ENCODE measurements at regions not wholly inside any gene's neighbourhood (a gene's known extent, or its start where the extent isn't known, plus 50 kb on each side); places are given as distances from the start of the nearest gene placed in this dataset.

DNA sequence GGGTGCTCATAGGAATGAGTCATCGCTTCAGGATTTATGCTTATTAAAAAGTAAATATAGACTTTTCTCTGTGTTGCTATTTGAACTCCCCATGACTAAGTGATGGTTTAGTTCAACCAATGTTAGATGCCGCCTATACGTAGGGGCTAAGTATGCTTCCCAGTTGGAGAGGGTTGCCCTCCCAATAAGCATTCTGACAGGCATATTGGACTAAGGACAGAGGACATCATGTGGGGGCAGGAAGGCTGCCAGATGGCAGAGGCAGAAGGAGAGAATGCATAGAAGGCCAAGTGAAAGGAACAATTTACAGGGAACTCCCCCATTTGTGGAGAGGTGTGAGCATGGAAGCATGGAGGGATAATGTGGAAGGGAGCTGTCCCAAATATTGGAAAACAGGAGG lies 318.4 kb upstream of the OBI1 start:
- WGBS, 2 donors (ENCODE audit: extremely low coverage in 2 of 2, insufficient read length in 2 of 2, insufficient replicate concordance in 1 of 2) = no CpG with 5 or more reads among the region's 3 CpGs
- Histone ChIP-seq H3K23ac (ENCODE audit: low read depth, low read length, poor library complexity) (no peak overlapping the region), H3K4ac (ENCODE audit: low read length) (no peak overlapping the region), H2AK5ac (ENCODE audit: low read depth, low read length) (no peak overlapping the region), H3K14ac (ENCODE audit: low read length) (no peak overlapping the region), H2BK120ac (ENCODE audit: low read depth, low read length) (no peak overlapping the region), H3K79me1 (ENCODE audit: low read depth, low read length) (no peaks in the 10 kb centered on the region), H4K91ac (ENCODE audit: low read depth, low read length, poor library complexity) (no peak overlapping the region), H3K4me2 (ENCODE audit: insufficient read depth, low read length, poor library complexity, severe bottlenecking) (no peak overlapping the region), H2AFZ (ENCODE audit: low read length) (no peak overlapping the region), H2BK5ac (ENCODE audit: low read length) (no peak overlapping the region), H3K36me3 (replicated peaks in 1 of 2; ENCODE audit: control insufficient read depth in 2 of 2, insufficient read depth in 2 of 2, low read length in 2 of 2) (no peaks in the 10 kb centered on the region), H3K9ac (ENCODE audit: low read depth, low read length, poor library complexity) (no peak overlapping the region), H2BK15ac (ENCODE audit: low read length) (no peak overlapping the region), H3K4me3 (ENCODE audit: low read length in 2 of 2) (no peak overlapping the region), H3K27ac (replicated peaks; ENCODE audit: low read length) (no peak overlapping the region), H2BK12ac (ENCODE audit: low read length) (no peak overlapping the region), H3K27me3 (ENCODE audit: control insufficient read depth in 3 of 3, insufficient read depth in 3 of 3, low read depth in 1 of 3, low read length in 3 of 3) (no peaks in the 10 kb centered on the region), H3K9me3 (replicated peaks in 1 of 2; ENCODE audit: control insufficient read depth in 2 of 2, insufficient read depth in 1 of 2, low read depth in 1 of 2, low read length in 2 of 2) (no peaks in the 10 kb centered on the region), H4K8ac (ENCODE audit: low read depth, low read length) (no peak overlapping the region), H3K4me1 (ENCODE audit: control insufficient read depth in 2 of 2, insufficient read depth in 1 of 2, low read depth in 1 of 2, low read length in 2 of 2) (no peaks in the 10 kb centered on the region), H3K18ac (ENCODE audit: low read length) (no peak overlapping the region)
- no peak for DNase-seq (ENCODE audit: low spot score)

DNA sequence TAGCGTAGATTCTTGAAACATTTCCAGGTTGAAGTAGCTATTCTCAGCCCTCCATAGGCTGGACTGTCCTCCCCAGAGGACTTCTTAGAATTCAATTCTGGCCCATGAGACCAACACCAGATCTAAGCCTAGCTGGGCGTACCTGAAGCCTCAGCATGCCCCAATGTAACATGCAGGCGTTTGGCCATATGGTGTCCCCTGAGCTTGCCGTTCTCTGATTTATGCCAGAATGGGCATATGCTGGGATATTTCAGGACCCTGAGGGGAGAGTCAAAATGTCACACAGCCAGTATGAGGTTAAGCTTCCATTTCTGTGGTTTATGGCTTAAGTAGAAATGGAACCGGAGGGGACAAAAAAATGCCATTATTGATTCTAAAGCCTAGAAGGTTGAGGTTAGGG lies 317.7 kb upstream of the OBI1 start:
- no peak overlapping the region for H2BK12ac ChIP-seq (ENCODE audit: low read length)
- no peak overlapping the region for H2BK5ac ChIP-seq (ENCODE audit: low read length)
- no peak overlapping the region for H2BK15ac ChIP-seq (ENCODE audit: low read length)
- no peak overlapping the region for H3K4me2 ChIP-seq (ENCODE audit: insufficient read depth, low read length, poor library complexity, severe bottlenecking)
- no peaks in the 10 kb centered on the region for H3K9me3 ChIP-seq (replicated peaks in 1 of 2; ENCODE audit: control insufficient read depth in 2 of 2, insufficient read depth in 1 of 2, low read depth in 1 of 2, low read length in 2 of 2)
- H3K27me3 ChIP-seq (ENCODE audit: control insufficient read depth in 3 of 3, insufficient read depth in 3 of 3, low read depth in 1 of 3, low read length in 3 of 3) = no peaks in the 10 kb centered on the region
- H3K4ac ChIP-seq (ENCODE audit: low read length) = no peak overlapping the region
- H3K36me3 ChIP-seq (replicated peaks in 1 of 2; ENCODE audit: control insufficient read depth in 2 of 2, insufficient read depth in 2 of 2, low read length in 2 of 2) = no peaks in the 10 kb centered on the region
- no peak overlapping the region for H2AFZ ChIP-seq (ENCODE audit: low read length)
- H3K4me1 ChIP-seq (ENCODE audit: control insufficient read depth in 2 of 2, insufficient read depth in 1 of 2, low read depth in 1 of 2, low read length in 2 of 2) = no peaks in the 10 kb centered on the region
- no CpG with 5 or more reads among the region's 5 CpGs for WGBS, 2 donors (ENCODE audit: extremely low coverage in 2 of 2, insufficient read length in 2 of 2, insufficient replicate concordance in 1 of 2)
- no peak overlapping the region for H3K9ac ChIP-seq (ENCODE audit: low read depth, low read length, poor library complexity)
- H2AK5ac ChIP-seq (ENCODE audit: low read depth, low read length) = no peak overlapping the region
- no peak overlapping the region for H2BK120ac ChIP-seq (ENCODE audit: low read depth, low read length)
- H3K18ac ChIP-seq (ENCODE audit: low read length) = no peak overlapping the region
- H3K27ac ChIP-seq (replicated peaks; ENCODE audit: low read length) = no peak overlapping the region
- H4K8ac ChIP-seq (ENCODE audit: low read depth, low read length) = no peak overlapping the region
- H3K79me1 ChIP-seq (ENCODE audit: low read depth, low read length) = no peaks in the 10 kb centered on the region
- H3K4me3 ChIP-seq (ENCODE audit: low read length in 2 of 2) = no peak overlapping the region
- H3K23ac ChIP-seq (ENCODE audit: low read depth, low read length, poor library complexity) = no peak overlapping the region
- no peak overlapping the region for H3K14ac ChIP-seq (ENCODE audit: low read length)
- no peak for DNase-seq (ENCODE audit: low spot score)
- no peak overlapping the region for H4K91ac ChIP-seq (ENCODE audit: low read depth, low read length, poor library complexity)

DNA sequence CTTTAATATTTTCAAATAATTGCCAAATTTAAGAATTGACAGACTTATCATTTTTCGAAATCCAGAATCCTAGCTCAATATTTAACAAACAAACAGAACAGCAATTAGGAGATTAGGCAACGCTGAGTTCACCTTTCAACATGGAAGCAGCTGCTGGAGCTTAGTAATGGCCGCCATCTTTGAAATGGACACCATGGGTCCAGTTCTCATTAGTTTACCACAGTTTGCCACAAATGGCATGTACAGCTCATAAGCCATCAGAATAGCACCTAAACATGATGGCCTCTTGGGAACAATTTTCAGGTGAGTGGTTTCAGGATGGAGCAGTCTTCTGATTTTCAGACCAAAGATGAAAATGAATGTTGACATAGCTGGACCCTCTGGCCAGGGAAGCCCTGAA lies 313.6 kb upstream of the OBI1 start:
- Histone ChIP-seq H2AK5ac (ENCODE audit: low read depth, low read length) (no peak overlapping the region), H3K23ac (ENCODE audit: low read depth, low read length, poor library complexity) (no peak overlapping the region), H4K8ac (ENCODE audit: low read depth, low read length) (no peak overlapping the region), H2BK120ac (ENCODE audit: low read depth, low read length) (no peak overlapping the region), H3K4me1 (ENCODE audit: control insufficient read depth in 2 of 2, insufficient read depth in 1 of 2, low read depth in 1 of 2, low read length in 2 of 2) (no peaks in the 10 kb centered on the region), H3K27me3 (ENCODE audit: control insufficient read depth in 3 of 3, insufficient read depth in 3 of 3, low read depth in 1 of 3, low read length in 3 of 3) (no peaks in the 10 kb centered on the region), H3K9me3 (replicated peaks in 1 of 2; ENCODE audit: control insufficient read depth in 2 of 2, insufficient read depth in 1 of 2, low read depth in 1 of 2, low read length in 2 of 2) (no peaks in the 10 kb centered on the region), H3K4me3 (ENCODE audit: low read length in 2 of 2) (no peak overlapping the region), H3K27ac (replicated peaks; ENCODE audit: low read length) (no peak overlapping the region), H2AFZ (ENCODE audit: low read length) (no peak overlapping the region), H2BK15ac (ENCODE audit: low read length) (no peak overlapping the region), H2BK12ac (ENCODE audit: low read length) (no peak overlapping the region), H4K91ac (ENCODE audit: low read depth, low read length, poor library complexity) (no peak overlapping the region), H3K9ac (ENCODE audit: low read depth, low read length, poor library complexity) (no peak overlapping the region), H3K79me1 (ENCODE audit: low read depth, low read length) (no peaks in the 10 kb centered on the region), H3K4me2 (ENCODE audit: insufficient read depth, low read length, poor library complexity, severe bottlenecking) (no peak overlapping the region), H3K14ac (ENCODE audit: low read length) (no peak overlapping the region), H2BK5ac (ENCODE audit: low read length) (no peak overlapping the region), H3K4ac (ENCODE audit: low read length) (no peak overlapping the region), H3K36me3 (replicated peaks in 1 of 2; ENCODE audit: control insufficient read depth in 2 of 2, insufficient read depth in 2 of 2, low read length in 2 of 2) (no peaks in the 10 kb centered on the region), H3K18ac (ENCODE audit: low read length) (no peak overlapping the region)
- WGBS, 2 donors (ENCODE audit: extremely low coverage in 2 of 2, insufficient read length in 2 of 2, insufficient replicate concordance in 1 of 2) = no CpG with 5 or more reads among the region's 3 CpGs
- no peak for DNase-seq (ENCODE audit: low spot score)

GRCh38 chr13:78971355-78972025 lies 312.5 kb upstream of the OBI1 start:
- Histone ChIP-seq H3K36me3 (replicated peaks in 1 of 2; ENCODE audit: control insufficient read depth in 2 of 2, insufficient read depth in 2 of 2, low read length in 2 of 2) (no peaks in the 10 kb centered on the region), H4K8ac (ENCODE audit: low read depth, low read length) (no peak overlapping the region), H3K4me3 (ENCODE audit: low read length in 2 of 2) (no peak overlapping the region), H3K4me2 (ENCODE audit: insufficient read depth, low read length, poor library complexity, severe bottlenecking) (no peak overlapping the region), H3K27ac (replicated peaks; ENCODE audit: low read length) (no peak overlapping the region), H4K91ac (ENCODE audit: low read depth, low read length, poor library complexity) (no peak overlapping the region), H3K4me1 (ENCODE audit: control insufficient read depth in 2 of 2, insufficient read depth in 1 of 2, low read depth in 1 of 2, low read length in 2 of 2) (no peaks in the 10 kb centered on the region), H3K4ac (ENCODE audit: low read length) (no peak overlapping the region), H3K9ac (ENCODE audit: low read depth, low read length, poor library complexity) (no peak overlapping the region), H3K18ac (ENCODE audit: low read length) (no peak overlapping the region), H3K23ac (ENCODE audit: low read depth, low read length, poor library complexity) (no peak overlapping the region), H2BK120ac (ENCODE audit: low read depth, low read length) (no peak overlapping the region), H2AFZ (ENCODE audit: low read length) (no peak overlapping the region), H2AK5ac (ENCODE audit: low read depth, low read length) (no peak overlapping the region), H2BK12ac (ENCODE audit: low read length) (no peak overlapping the region), H2BK5ac (ENCODE audit: low read length) (no peak overlapping the region), H3K9me3 (replicated peaks in 1 of 2; ENCODE audit: control insufficient read depth in 2 of 2, insufficient read depth in 1 of 2, low read depth in 1 of 2, low read length in 2 of 2) (no peaks in the 10 kb centered on the region), H2BK15ac (ENCODE audit: low read length) (no peak overlapping the region), H3K79me1 (ENCODE audit: low read depth, low read length) (no peaks in the 10 kb centered on the region), H3K14ac (ENCODE audit: low read length) (no peak overlapping the region), H3K27me3 (ENCODE audit: control insufficient read depth in 3 of 3, insufficient read depth in 3 of 3, low read depth in 1 of 3, low read length in 3 of 3) (no peaks in the 10 kb centered on the region)
- no CpG with 5 or more reads among the region's 4 CpGs for WGBS, 2 donors (ENCODE audit: extremely low coverage in 2 of 2, insufficient read length in 2 of 2, insufficient replicate concordance in 1 of 2)
- DNase-seq (ENCODE audit: low spot score) = no peak
